GM13977 (cell line): ENCODE measurements at regions not wholly inside any gene's neighbourhood (a gene's known extent, or its start where the extent isn't known, plus 50 kb on each side); places are given as distances from the start of the nearest gene placed in this dataset.

Experiments used
- DNase-seq: peaks from one replicate; pipeline ENCODE4 v3.0.0; 2012; ENCODE audit warnings: low spot score
- in situ Hi-C: fragments of 300-500 bp; cut with MboI; formaldehyde crosslinking; loops from one replicate; pipeline ENCODE4 v1.12.0; 2022; ENCODE audit warnings: low sequenced_read_pairs, low pct_unique_long_range_greater_than_20kb, mixed read lengths, inconsistent platforms; ENCODE audit not compliant: unreplicated experiment
- TF ChIP-seq, protein P1 (sequence below): IDR thresholded peaks from 2 replicates; pipeline ENCODE4 v1.5.1; 2012; ENCODE audit warnings: mild to moderate bottlenecking, control low read depth; ENCODE audit not compliant: insufficient read depth; ENCODE audit errors: extremely low read depth, missing control alignments

DNA sequence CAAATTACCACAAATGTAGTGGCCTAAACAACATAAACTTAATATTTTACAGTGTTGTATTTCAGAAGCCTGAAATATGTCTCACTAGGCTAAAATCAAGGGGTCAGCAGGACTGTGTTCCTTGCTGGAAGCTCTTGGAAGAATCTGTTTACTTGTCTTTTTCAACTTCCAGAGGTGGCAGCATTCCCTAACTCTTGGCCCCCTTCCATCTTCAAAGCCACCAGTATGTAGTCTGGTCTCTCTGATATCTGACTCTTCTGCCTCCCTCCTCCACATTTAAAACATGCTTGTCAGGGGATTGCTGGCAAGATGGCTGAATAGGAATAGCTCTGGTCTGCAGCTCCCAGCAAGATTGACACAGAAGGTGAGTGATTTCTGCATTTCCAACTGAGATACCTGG is 567.5 kb downstream of the PLA2G4A start:
- DNase-seq, result no peak
- in situ Hi-C loops, result no loop called here
- TF ChIP-seq, protein P1, sequence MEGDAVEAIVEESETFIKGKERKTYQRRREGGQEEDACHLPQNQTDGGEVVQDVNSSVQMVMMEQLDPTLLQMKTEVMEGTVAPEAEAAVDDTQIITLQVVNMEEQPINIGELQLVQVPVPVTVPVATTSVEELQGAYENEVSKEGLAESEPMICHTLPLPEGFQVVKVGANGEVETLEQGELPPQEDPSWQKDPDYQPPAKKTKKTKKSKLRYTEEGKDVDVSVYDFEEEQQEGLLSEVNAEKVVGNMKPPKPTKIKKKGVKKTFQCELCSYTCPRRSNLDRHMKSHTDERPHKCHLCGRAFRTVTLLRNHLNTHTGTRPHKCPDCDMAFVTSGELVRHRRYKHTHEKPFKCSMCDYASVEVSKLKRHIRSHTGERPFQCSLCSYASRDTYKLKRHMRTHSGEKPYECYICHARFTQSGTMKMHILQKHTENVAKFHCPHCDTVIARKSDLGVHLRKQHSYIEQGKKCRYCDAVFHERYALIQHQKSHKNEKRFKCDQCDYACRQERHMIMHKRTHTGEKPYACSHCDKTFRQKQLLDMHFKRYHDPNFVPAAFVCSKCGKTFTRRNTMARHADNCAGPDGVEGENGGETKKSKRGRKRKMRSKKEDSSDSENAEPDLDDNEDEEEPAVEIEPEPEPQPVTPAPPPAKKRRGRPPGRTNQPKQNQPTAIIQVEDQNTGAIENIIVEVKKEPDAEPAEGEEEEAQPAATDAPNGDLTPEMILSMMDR, result no peak

DNA sequence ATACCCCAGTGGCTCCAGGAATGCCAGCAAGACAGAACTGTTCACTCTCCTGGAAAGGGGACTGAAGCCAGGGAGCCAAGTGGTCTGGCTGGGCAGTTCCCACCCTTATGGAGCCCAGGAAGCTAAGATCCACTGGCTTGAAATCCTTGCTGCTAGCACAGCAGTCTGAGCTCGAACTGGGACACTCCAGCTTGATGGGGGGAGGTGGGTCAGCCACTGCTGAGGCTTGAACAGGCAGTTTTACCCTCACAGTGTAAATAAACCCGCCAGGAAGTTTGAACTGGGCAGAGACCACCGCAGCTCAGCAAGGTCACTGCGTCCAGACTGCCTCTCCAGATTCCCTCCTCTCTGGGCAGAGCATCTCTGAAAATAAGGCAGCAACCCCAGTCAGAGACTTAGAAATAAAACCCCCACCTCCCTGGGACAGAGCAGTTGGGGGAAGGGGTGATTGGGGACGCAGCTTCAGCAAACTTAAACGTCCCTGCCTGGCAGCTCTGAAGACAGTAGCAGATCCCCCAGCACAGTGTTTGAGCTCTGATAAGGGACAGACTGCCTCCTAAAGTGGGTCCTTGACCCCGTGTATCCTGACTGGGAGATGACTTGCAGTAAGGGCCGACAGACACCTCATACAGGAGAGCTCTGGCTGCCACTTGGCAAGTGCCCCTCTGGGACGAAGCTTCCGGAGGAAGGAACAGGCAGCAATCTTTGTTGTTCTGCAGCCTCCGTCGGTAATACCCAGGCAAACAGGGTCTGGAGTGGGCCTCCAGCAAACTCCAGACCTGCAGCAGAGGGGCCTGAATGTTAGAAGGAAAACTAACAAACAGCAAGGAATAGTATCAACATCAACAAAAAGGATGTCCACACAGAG is 568.4 kb downstream of the PLA2G4A start:
- TF ChIP-seq, protein P1, result no peak
- in situ Hi-C loops, result no loop called here
- DNase-seq, result no peak

DNA sequence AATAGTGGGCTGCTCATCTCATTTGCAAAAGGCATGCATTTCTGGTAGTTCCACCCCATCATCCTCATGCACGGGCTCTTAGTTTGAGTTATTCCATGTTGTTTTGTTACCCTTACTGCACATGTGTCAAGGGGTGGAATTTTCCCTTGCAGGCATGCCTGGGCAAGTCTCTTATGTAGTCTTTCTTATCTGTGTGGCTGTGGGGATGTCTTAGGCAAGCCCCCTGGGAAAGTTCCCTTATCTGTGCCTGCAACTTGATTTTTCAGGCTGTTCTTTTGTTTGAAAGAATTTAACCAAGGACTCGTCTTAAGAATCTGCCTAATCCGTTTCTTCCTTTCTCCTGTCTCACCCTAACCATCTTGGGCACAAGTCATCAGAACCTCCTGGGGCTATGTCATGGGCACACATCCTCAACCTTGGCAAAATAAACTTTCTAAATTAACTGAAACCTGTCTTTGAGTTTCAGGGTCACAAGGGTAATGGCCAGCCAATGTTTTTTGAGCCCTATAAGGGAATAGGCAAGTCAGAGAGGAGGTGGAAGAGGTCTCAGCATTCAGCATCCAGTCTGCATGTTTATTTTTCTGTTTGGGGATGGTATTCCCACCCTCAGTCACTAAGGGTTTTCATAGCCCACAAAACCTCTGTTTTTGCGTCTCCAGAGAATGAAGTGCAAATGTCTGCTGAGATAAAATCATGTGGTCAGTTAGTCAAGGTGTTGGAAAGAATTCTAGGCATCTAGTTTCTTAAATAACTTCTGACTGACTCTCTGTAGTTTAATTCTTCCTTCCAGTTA is 579.7 kb downstream of the PLA2G4A start:
- DNase-seq, result no peak
- in situ Hi-C loops, result no loop called here
- TF ChIP-seq, protein P1, result no peak

DNA sequence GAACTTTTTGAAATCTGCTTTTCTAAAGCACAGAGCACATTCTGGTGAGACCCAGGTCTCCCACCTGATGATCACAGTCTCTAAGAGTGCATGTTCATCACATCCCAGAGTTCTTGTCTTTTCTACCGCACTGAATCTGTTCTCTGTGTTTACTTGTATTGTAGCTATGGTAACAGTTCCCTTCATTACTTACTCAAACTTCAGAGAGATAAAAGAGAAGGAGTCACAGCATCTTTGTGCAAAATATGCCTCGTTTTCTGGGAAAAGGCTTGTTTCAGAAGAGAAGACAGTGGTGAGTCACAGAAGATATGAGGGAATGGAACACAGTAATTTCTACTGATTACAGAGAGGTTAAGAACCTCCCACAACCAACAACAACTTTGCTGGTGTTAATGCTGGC is 580.6 kb downstream of the PLA2G4A start:
- DNase-seq, result no peak
- in situ Hi-C loops, result no loop called here
- TF ChIP-seq, protein P1, result no peak

DNA sequence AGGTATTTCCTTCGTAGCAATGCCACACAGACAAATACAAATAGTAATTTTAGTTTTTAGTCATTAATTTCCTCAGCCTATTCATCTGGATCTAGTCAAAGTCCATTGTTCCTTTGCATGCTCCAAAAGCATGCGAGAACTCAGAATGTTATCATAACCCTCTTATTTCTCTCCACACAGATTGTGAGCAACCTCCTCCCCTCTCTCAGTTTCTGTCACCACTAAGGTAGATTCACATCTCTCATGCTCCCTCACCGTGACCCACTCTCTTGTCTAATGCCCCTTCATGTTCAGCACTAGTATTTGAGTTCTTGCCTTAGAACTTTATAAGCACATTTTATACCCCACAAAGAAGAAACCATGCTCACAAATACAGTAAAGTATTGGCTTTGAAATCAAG is 582.4 kb downstream of the PLA2G4A start:
- DNase-seq, result peak; percentile 6
- in situ Hi-C loops, result no loop called here
- TF ChIP-seq, protein P1, result no peak

DNA sequence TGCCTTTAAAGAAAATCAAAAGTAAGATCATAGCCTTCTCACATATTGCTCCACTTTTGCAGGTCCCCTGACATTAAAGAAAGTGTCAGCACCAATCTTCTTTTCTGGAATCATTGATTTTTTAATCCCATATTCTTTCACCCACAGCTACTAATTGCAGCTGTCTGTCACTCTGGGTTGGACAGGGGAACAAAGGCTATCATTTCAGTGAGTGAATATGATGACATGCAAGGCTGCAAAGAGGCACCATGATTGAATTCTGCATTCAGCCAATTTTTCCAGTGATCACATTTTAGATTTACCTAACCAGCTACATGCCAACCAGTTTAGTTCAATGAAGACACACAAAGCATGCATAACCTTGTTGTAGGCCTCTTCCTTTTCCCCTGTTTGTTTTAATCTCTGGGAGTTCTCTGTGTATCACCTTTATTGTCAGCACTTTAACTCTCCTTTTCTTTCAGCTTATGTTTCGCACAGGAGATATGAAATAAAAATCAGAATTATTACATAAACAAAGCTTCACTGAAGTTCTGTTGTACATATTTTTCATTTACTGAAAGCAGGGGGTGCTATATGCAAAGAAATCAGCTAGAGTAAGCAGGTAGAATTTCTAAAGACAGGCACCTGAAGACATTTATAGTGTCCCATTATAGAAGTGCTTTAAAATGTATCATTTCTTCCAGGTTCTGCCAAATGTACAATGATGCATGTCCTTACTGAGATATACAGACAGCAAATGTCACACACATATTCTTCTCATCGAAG is 584.8 kb downstream of the PLA2G4A start:
- in situ Hi-C loops, result no loop called here
- TF ChIP-seq, protein P1, result no peak
- DNase-seq, result no peak
